H1 (cell line): ENCODE measurements at regions not wholly inside any gene's neighbourhood (a gene's known extent, or its start where the extent isn't known, plus 50 kb on each side); places are given as distances from the start of the nearest gene placed in this dataset.

Source experiments
- CTCF ChIA-PET: fragments of 300-600 bp; sonication (Branson Sonifier 250); formaldehyde crosslinking; loops from one replicate; lab custom pipeline; 2021; ENCODE audit not compliant: partially characterized antibody; lab: Charles Lee
- POLR2A ChIA-PET: fragments of 300-600 bp; sonication (Branson Sonifier 250); formaldehyde crosslinking; loops from one replicate; lab custom pipeline; 2021; ENCODE audit warnings: inconsistent platforms; ENCODE audit not compliant: partially characterized antibody; lab: Charles Lee
- DNase-seq, 2 experiments: peaks; one replicate each; pipeline versions ENCODE4 v3.0.0 to v3.0.0-alpha.2; 2010 to 2022; ENCODE audit warnings: low spot score in 2 of 2, low read depth in 1 of 2, mixed read lengths in 1 of 2
- FAIRE-seq: peaks from 2 replicates; lab custom pipeline; 2011; peaks lifted over from hg19 to GRCh38; lab: Jason Lieb, UNC
- H2AFZ ChIP-seq: 2 replicates; pipeline ENCODE4 v1.8.1; 2012; ENCODE audit warnings: low read length, inconsistent platforms
- H2AK5ac ChIP-seq: 2 replicates; pipeline ENCODE4 v1.6.1; 2013; ENCODE audit warnings: low read depth, low read length
- H2BK120ac ChIP-seq: replicated peaks from 2 replicates; pipeline ENCODE3; 2013; ENCODE audit warnings: low read depth, low read length, inconsistent platforms
- H2BK12ac ChIP-seq: 2 replicates; pipeline ENCODE4 v1.6.1; 2013; ENCODE audit warnings: low read depth, low read length
- H2BK15ac ChIP-seq: 2 replicates; pipeline ENCODE4 v1.6.1; 2013; ENCODE audit warnings: low read length
- H2BK20ac ChIP-seq: 2 replicates; pipeline ENCODE4 v1.6.1; 2013; ENCODE audit warnings: low read length
- H2BK5ac ChIP-seq: 2 replicates; pipeline ENCODE4 v1.6.1; 2013; ENCODE audit warnings: low read depth, low read length
- H3K14ac ChIP-seq: 2 replicates; pipeline ENCODE4 v1.6.1; 2013; ENCODE audit warnings: inconsistent platforms; ENCODE audit not compliant: insufficient read length
- H3K18ac ChIP-seq: 2 replicates; pipeline ENCODE4 v1.6.1; 2013; ENCODE audit warnings: low read length; ENCODE audit errors: extremely low read depth
- H3K23ac ChIP-seq: 2 replicates; pipeline ENCODE4 v1.6.1; 2013; ENCODE audit warnings: inconsistent platforms; ENCODE audit not compliant: insufficient read length
- H3K23me2 ChIP-seq: 2 replicates; pipeline ENCODE4 v1.6.1; 2013; ENCODE audit warnings: low read depth, low read length
- H3K27ac ChIP-seq: 2 replicates; pipeline ENCODE4 v1.6.1; 2011; ENCODE audit warnings: low read depth, low read length, inconsistent platforms
- H3K27me3 ChIP-seq, 4 experiments: replicated peaks in 1 of 4; 1 replicate in 1 of 4; 2 replicates in 3 of 4; pipeline versions ENCODE4 v1.6.1 to v1.8.1; 2011 to 2013; ENCODE audit warnings: low read length in 3 of 4, mild to moderate bottlenecking in 3 of 4, inconsistent platforms in 2 of 4, mixed read lengths in 2 of 4, moderate library complexity in 1 of 4; ENCODE audit not compliant: control insufficient read depth in 3 of 4, insufficient read depth in 3 of 4; ENCODE audit errors: extremely low read depth in 1 of 4
- H3K36me3 ChIP-seq, 4 experiments: 2 replicates each; pipeline versions ENCODE4 v1.6.1 to v1.8.1; 2011 to 2013; ENCODE audit warnings: mild to moderate bottlenecking in 4 of 4, low read length in 3 of 4, moderate library complexity in 2 of 4, control low read depth in 1 of 4, inconsistent platforms in 1 of 4; ENCODE audit not compliant: insufficient read depth in 4 of 4, control insufficient read depth in 2 of 4
- H3K4ac ChIP-seq: replicated peaks from 2 replicates; pipeline ENCODE3; 2013; ENCODE audit warnings: low read length, low read depth, mixed read lengths, inconsistent platforms; ENCODE audit not compliant: insufficient read length
- H3K4me1 ChIP-seq, 4 experiments: replicated peaks in 1 of 4; 1 replicate in 1 of 4; 2 replicates in 3 of 4; pipeline versions ENCODE4 v1.6.1 to v1.8.1; 2011 to 2013; ENCODE audit warnings: low read length in 3 of 4, inconsistent platforms in 2 of 4, mixed read lengths in 1 of 4; ENCODE audit not compliant: insufficient read depth in 4 of 4, control insufficient read depth in 3 of 4
- H3K4me2 ChIP-seq, 2 experiments: 2 replicates each; pipeline versions ENCODE4 v1.6.1 to v1.8.1; 2011 to 2013; ENCODE audit warnings: low read depth in 2 of 2, low read length in 2 of 2, control low read depth in 1 of 2, inconsistent platforms in 1 of 2, mild to moderate bottlenecking in 1 of 2; ENCODE audit not compliant: insufficient read depth in 1 of 2
- H3K4me3 ChIP-seq, 4 experiments: fragments of 200-600, 300-600 bp in 1 of 4; sonication (generic), shearing (Covaris generic), sonication (Bioruptor Twin) in 1 of 4; 2 replicates each; pipeline versions ENCODE4 v1.5.1 to v1.8.1; 2011 to 2016; ENCODE audit warnings: low read length in 4 of 4, low read depth in 3 of 4, control low read depth in 2 of 4, inconsistent platforms in 2 of 4, mild to moderate bottlenecking in 2 of 4, mixed read lengths in 1 of 4, moderate library complexity in 1 of 4; ENCODE audit not compliant: insufficient read depth in 2 of 4; ENCODE audit errors: extremely low read depth in 1 of 4
- H3K56ac ChIP-seq: replicated peaks from 2 replicates; pipeline ENCODE3; 2013; ENCODE audit warnings: low read depth, mild to moderate bottlenecking, mixed read lengths, low read length, inconsistent platforms; ENCODE audit not compliant: insufficient read length
- H3K79me1 ChIP-seq: 2 replicates; pipeline ENCODE4 v1.6.1; 2013; ENCODE audit warnings: low read depth, low read length, control low read depth
- H3K79me2 ChIP-seq, 2 experiments: 2 replicates each; pipeline versions ENCODE4 v1.6.1 to v1.8.1; 2012 to 2013; ENCODE audit warnings: low read length in 2 of 2, mild to moderate bottlenecking in 2 of 2, inconsistent platforms in 1 of 2; ENCODE audit not compliant: insufficient read depth in 2 of 2, control insufficient read depth in 1 of 2
- H3K9ac ChIP-seq, 4 experiments: replicated peaks in 1 of 4; 1 replicate in 1 of 4; 2 replicates in 3 of 4; pipeline versions ENCODE4 v1.6.1 to v1.8.1; 2011 to 2013; ENCODE audit warnings: low read depth in 3 of 4, low read length in 3 of 4, control low read depth in 2 of 4, mild to moderate bottlenecking in 2 of 4, moderate library complexity in 2 of 4, inconsistent platforms in 1 of 4; ENCODE audit errors: extremely low read depth in 1 of 4
- H3K9me3 ChIP-seq, 2 experiments: 2 replicates each; pipeline versions ENCODE4 v1.6.1 to v1.8.1; 2012 to 2013; ENCODE audit warnings: mild to moderate bottlenecking in 2 of 2, moderate library complexity in 2 of 2, control low read depth in 1 of 2, inconsistent platforms in 1 of 2, low read depth in 1 of 2, low read length in 1 of 2, mixed read lengths in 1 of 2; ENCODE audit not compliant: insufficient read depth in 2 of 2
- H4K20me1 ChIP-seq, 2 experiments: replicated peaks in 1 of 2; 2 replicates each; pipeline versions ENCODE3 to v1.8.1; 2011 to 2013; ENCODE audit warnings: inconsistent platforms in 2 of 2, low read length in 2 of 2, mild to moderate bottlenecking in 1 of 2; ENCODE audit not compliant: insufficient read depth in 2 of 2, control insufficient read depth in 1 of 2
- H4K5ac ChIP-seq: 2 replicates; pipeline ENCODE4 v1.6.1; 2013; ENCODE audit warnings: low read length, low read depth, mixed read lengths, inconsistent platforms; ENCODE audit not compliant: insufficient read length
- H4K8ac ChIP-seq: 2 replicates; pipeline ENCODE4 v1.8.0; 2013; ENCODE audit warnings: mild to moderate bottlenecking, moderate library complexity, low read length, inconsistent platforms; ENCODE audit not compliant: insufficient read depth; ENCODE audit errors: extremely low read depth
- H4K91ac ChIP-seq: replicated peaks from 2 replicates; pipeline ENCODE3; 2013; ENCODE audit warnings: low read length, mixed read lengths, inconsistent platforms; ENCODE audit not compliant: insufficient read length
- ATF3 ChIP-seq: IDR thresholded peaks from 2 replicates; pipeline ENCODE4 v1.6.1; 2011; ENCODE audit warnings: low read depth, mild to moderate bottlenecking, low read length; ENCODE audit not compliant: insufficient read depth
- E2F6 ChIP-seq: IDR thresholded peaks from 2 replicates; pipeline ENCODE4 v1.6.1; 2012; ENCODE audit warnings: inconsistent platforms
- EZH2 ChIP-seq: fragments of 200-600 bp; sonication (generic); IDR thresholded peaks from 2 replicates; pipeline ENCODE4 v1.7.1; 2012; ENCODE audit warnings: low read depth, mild to moderate bottlenecking, moderate library complexity, low read length, inconsistent platforms; ENCODE audit not compliant: severe bottlenecking
- KDM5A ChIP-seq: fragments of 200-600 bp; IDR thresholded peaks from 2 replicates; pipeline ENCODE4 v1.7.1; 2012; ENCODE audit warnings: mild to moderate bottlenecking, low read length, inconsistent platforms, mixed read lengths
- NRF1 ChIP-seq: IDR thresholded peaks from 2 replicates; pipeline ENCODE4 v1.6.1; 2011; ENCODE audit warnings: mild to moderate bottlenecking, low read depth, low read length, improper control_type of control experiment
- RBBP5 ChIP-seq: IDR thresholded peaks from 2 replicates; pipeline ENCODE4 v1.7.1; 2012; ENCODE audit warnings: low read depth, mild to moderate bottlenecking, inconsistent platforms, low read length, moderate library complexity, borderline replicate concordance
- whole genome bisulfite sequencing, 2 experiments: shearing (Covaris generic) in 1 of 2; methylation state at CpG; one replicate each; pipeline versions ENCODE4 v1.1.6 to v1.1.7; 2013 to 2015; ENCODE audit warnings: low lambda C conversion rate in 2 of 2, mixed read lengths in 2 of 2, inconsistent platforms in 1 of 2, low coverage in 1 of 2, missing lambda C conversion rate in 1 of 2; ENCODE audit not compliant: insufficient replicate concordance in 2 of 2, insufficient coverage in 1 of 2, insufficient read length in 1 of 2; ENCODE audit errors: extremely low coverage in 1 of 2, missing lambda C conversion rate in 1 of 2; 5-methylcytosine and 5-hydroxymethylcytosine counted together

- Histone ChIP-seq H3K79me1 (no peaks in the 10 kb centered on the region), H2AK5ac (no peak overlapping the region), H3K4me1 (peaks cover 1 to 5% (median 3%) of the 10 kb centered on the region in 4 experiments; a peak in 3 of 7 replicates), H3K9me3 (no peaks in the 10 kb centered on the region), H3K4me2 (no peak overlapping the region), H4K20me1 (no peaks in the 10 kb centered on the region), H3K56ac (no peak overlapping the region), H2BK15ac (no peak overlapping the region), H3K9ac (no peak overlapping the region), H2BK12ac (no peak overlapping the region), H3K23ac (no peak overlapping the region), H2BK120ac (no peak overlapping the region), H2BK20ac (no peak overlapping the region), H2AFZ (no peak overlapping the region), H4K5ac (no peak overlapping the region), H3K18ac (no peak overlapping the region), H4K8ac (no peak overlapping the region), H3K14ac (no peak overlapping the region), H2BK5ac (no peak overlapping the region), H3K79me2 (no peaks in the 10 kb centered on the region), H3K27ac (no peak overlapping the region), H3K27me3 (no peaks in the 10 kb centered on the region), H4K91ac (no peak overlapping the region), H3K4me3 (no peak overlapping the region), H3K4ac (no peak overlapping the region), H3K23me2 (0 out of 2 replicates have a peak, but pooled peaks cover 2% of the 10 kb centered on the region), H3K36me3 (no peaks in the 10 kb centered on the region)
- TF ChIP-seq KDM5A (no peak), EZH2 (no peak), E2F6 (no peak), RBBP5 (no peak), ATF3 (no peak), NRF1 (no peak)
- 55% methylated on average over 1 of the region's 1 CpG; no CpG with 5 or more reads in 1 of the 2 experiments for WGBS, 2 experiments
- DNase-seq: no peak
- CTCF ChIA-PET: interaction anchor here (0.6 to 1.3 kb wide), 5 partner anchors 10 to 467 kb away, joined by 3 to 5 read pairs (median 3); no protein-coding TSS in a partner anchor
- POLR2A ChIA-PET: no interaction called here
- no peak for FAIRE-seq
Measured at GRCh38 chr3:64460141-64460730, 227.6 kb downstream of the ADAMTS9 start.
